ENCODE measurements at regions not wholly inside any gene's neighbourhood (a gene's known extent, or its start where the extent isn't known, plus 50 kb on each side); places are given as distances from the start of the nearest gene placed in this dataset.

GRCh38 chr3:170730071-170730812 lies 139.8 kb downstream of the RPL22L1 start:
- TF ChIP-seq SUZ12 (IDR thresholded peaks at IDR 0.05) (no peak), CTBP1 (IDR thresholded peaks at IDR 0.05; ENCODE audit: borderline replicate concordance) (no peak), BHLHE40 (IDR thresholded peaks at IDR 0.05; ENCODE audit: borderline replicate concordance) (no peak)

All from HEK293T (cell line).